ENCODE measurements at regions not wholly inside any gene's neighbourhood (a gene's known extent, or its start where the extent isn't known, plus 50 kb on each side); places are given as distances from the start of the nearest gene placed in this dataset.

DNA sequence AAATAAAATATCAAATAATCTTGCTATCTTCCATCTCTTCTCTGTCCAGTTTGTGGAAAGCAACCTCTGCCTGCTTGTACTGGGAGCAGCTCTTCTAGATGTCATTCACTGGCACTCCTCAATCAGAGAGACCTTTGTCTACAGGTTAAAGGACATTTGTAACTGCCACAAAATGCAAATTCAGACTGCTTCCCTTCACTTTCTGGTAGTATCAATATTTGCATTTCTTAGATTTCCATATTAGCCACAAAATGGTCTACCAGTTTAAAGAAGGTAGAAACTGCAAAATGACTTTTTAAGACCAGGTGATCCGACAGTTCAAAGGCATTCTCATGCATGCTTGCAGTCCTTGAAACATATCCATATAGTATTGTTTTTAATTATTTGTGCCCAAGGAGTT lies 51.7 kb upstream of the RCN1 start:
- Histone ChIP-seq H3K36me3 (no peaks in the 10 kb centered on the region), H3K9me3 (no peaks in the 10 kb centered on the region), H3K4me3 (no peak overlapping the region), H3K27ac (no peak overlapping the region), H3K27me3 (replicated peaks; ENCODE audit: insufficient read depth) (no peaks in the 10 kb centered on the region), H3K4me1 (replicated peaks) (no peaks in the 10 kb centered on the region)
- WGBS = 68% methylated on average over 1 of the region's 1 CpG
- intact Hi-C loops (cut with DNase I) = no loop called here
- TF ChIP-seq CTCF (IDR thresholded peaks at IDR 0.05) (no peak), POLR2A (IDR thresholded peaks at IDR 0.05) (no peak), POLR2AphosphoS5 (IDR thresholded peaks at IDR 0.05) (no peak)
- no peak for DNase-seq (ENCODE audit: low spot score)

DNA sequence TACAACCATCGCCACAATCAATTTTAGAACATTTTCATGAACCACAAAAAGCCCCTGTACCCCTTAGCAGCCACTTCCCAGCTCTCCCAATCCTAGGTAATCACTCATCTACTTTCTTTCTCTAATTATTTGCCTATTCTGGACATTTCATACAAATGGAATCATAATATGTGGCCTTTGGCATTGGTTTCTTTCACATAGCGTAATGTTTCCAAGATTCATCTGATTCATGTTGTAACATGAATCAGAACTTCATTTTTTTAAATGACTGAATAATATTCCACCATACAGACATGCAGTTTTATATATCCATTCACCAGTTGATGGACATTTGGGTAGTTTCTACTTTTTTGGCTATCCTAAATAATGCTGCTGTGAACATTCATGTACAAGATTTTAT lies 56.2 kb upstream of the RCN1 start:
- intact Hi-C loops (cut with DNase I) = no loop called here
- DNase-seq (ENCODE audit: low spot score) = no peak
- WGBS = 88% methylated on average over 2 of the region's 2 CpGs
- no peak overlapping the region for H3K27ac ChIP-seq
- no peaks in the 10 kb centered on the region for H3K4me1 ChIP-seq (replicated peaks)
- H3K4me3 ChIP-seq = no peak overlapping the region
- H3K9me3 ChIP-seq = no peaks in the 10 kb centered on the region
- H3K27me3 ChIP-seq (replicated peaks; ENCODE audit: insufficient read depth) = no peaks in the 10 kb centered on the region
- no peaks in the 10 kb centered on the region for H3K36me3 ChIP-seq
- TF ChIP-seq CTCF (IDR thresholded peaks at IDR 0.05) (no peak), POLR2AphosphoS5 (IDR thresholded peaks at IDR 0.05) (no peak)

GRCh38 chr11:32034149-32034548 lies 56.7 kb upstream of the RCN1 start:
- H3K9me3 ChIP-seq = no peaks in the 10 kb centered on the region
- WGBS = 94% methylated on average over 1 of the region's 1 CpG
- H3K27me3 ChIP-seq (replicated peaks; ENCODE audit: insufficient read depth) = no peaks in the 10 kb centered on the region
- intact Hi-C loops (cut with DNase I) = no loop called here
- no peak for DNase-seq (ENCODE audit: low spot score)
- H3K4me3 ChIP-seq = no peak overlapping the region
- no peaks in the 10 kb centered on the region for H3K4me1 ChIP-seq (replicated peaks)
- no peak for TF ChIP-seq POLR2AphosphoS5 (IDR thresholded peaks at IDR 0.05)
- TF ChIP-seq CTCF (IDR thresholded peaks at IDR 0.05) = no peak
- no peak for TF ChIP-seq POLR2A (IDR thresholded peaks at IDR 0.05)
- H3K27ac ChIP-seq = no peak overlapping the region
- H3K36me3 ChIP-seq = no peaks in the 10 kb centered on the region

GRCh38 chr11:32033491-32033890 lies 57.4 kb upstream of the RCN1 start:
- no peak overlapping the region for H3K4me3 ChIP-seq
- H3K36me3 ChIP-seq = no peaks in the 10 kb centered on the region
- no peaks in the 10 kb centered on the region for H3K4me1 ChIP-seq (replicated peaks)
- no peaks in the 10 kb centered on the region for H3K27me3 ChIP-seq (replicated peaks; ENCODE audit: insufficient read depth)
- 74% methylated on average over 6 of the region's 6 CpGs for WGBS
- intact Hi-C loops (cut with DNase I) = no loop called here
- H3K27ac ChIP-seq = no peak overlapping the region
- TF ChIP-seq POLR2A (IDR thresholded peaks at IDR 0.05) = no peak
- no peak for TF ChIP-seq POLR2AphosphoS5 (IDR thresholded peaks at IDR 0.05)
- TF ChIP-seq CTCF (IDR thresholded peaks at IDR 0.05) = no peak
- H3K9me3 ChIP-seq = no peaks in the 10 kb centered on the region
- no peak for DNase-seq (ENCODE audit: low spot score)

DNA sequence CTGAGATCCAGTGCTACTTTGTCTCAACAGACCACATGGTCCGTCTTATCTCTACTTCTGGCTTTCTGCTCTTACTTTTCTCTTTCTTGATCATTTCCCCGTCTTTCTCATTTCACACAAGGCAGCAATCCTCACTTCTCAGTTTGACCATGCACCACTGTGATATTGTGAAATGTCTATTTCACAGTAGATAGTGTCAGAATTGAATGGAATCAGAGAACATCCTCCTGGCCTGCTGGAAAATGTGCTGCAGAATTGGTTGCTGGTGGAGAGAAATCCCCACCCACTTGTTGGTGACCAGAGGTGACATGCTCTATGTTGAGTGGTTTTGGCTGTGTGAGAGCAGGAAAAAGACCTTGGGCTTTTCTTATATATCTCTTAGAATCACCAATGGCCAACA lies 57.8 kb upstream of the RCN1 start:
- intact Hi-C loops (cut with DNase I) = no loop called here
- H3K4me1 ChIP-seq (replicated peaks) = no peaks in the 10 kb centered on the region
- no peaks in the 10 kb centered on the region for H3K27me3 ChIP-seq (replicated peaks; ENCODE audit: insufficient read depth)
- H3K9me3 ChIP-seq = no peaks in the 10 kb centered on the region
- H3K27ac ChIP-seq = no peak overlapping the region
- H3K4me3 ChIP-seq = no peak overlapping the region
- no peaks in the 10 kb centered on the region for H3K36me3 ChIP-seq
- 82% methylated on average over 2 of the region's 2 CpGs for WGBS
- no peak for DNase-seq (ENCODE audit: low spot score)
- no peak for TF ChIP-seq POLR2AphosphoS5 (IDR thresholded peaks at IDR 0.05)
